SK-N-SH (cell line): ENCODE measurements at regions not wholly inside any gene's neighbourhood (a gene's known extent, or its start where the extent isn't known, plus 50 kb on each side); places are given as distances from the start of the nearest gene placed in this dataset.

Experiments
- CTCF ChIA-PET: fragments of 300-600, 350-600 bp; formaldehyde crosslinking; extraction: SDS; loops from one replicate; lab custom pipeline; 2021; lab: Yijun Ruan, JAX
- POLR2A ChIA-PET: fragments of 350-600 bp; sonication (Branson Sonifier 250); formaldehyde crosslinking; extraction: SDS; loops from one replicate; lab custom pipeline; 2020; ENCODE audit warnings: antibody characterized with exemption, inconsistent platforms; lab: Yijun Ruan, JAX
- DNase-seq: peaks from one replicate; pipeline ENCODE4 v3.0.0; 2012
- H2AFZ ChIP-seq: fragments of 200-600 bp; sonication (generic); 2 replicates; pipeline ENCODE4 v1.8.1; 2016; ENCODE audit warnings: antibody characterized with exemption, mild to moderate bottlenecking, low read depth
- H3F3A ChIP-seq: fragments of 200-600 bp; sonication (generic); replicated peaks from 2 replicates; pipeline ENCODE3; 2016; ENCODE audit warnings: antibody characterized with exemption, mild to moderate bottlenecking; ENCODE audit not compliant: insufficient read depth
- H3K27ac ChIP-seq, 2 experiments: fragments of 200-500 bp in 1 of 2; fragments of 200-600 bp in 1 of 2; sonication (Bioruptor generic) in 1 of 2; sonication (generic), shearing (Covaris generic) in 1 of 2; 2 replicates each; pipeline versions ENCODE4 v1.5.1 to v1.6.1; 2014 to 2016; ENCODE audit warnings: low read depth in 2 of 2, inconsistent platforms in 1 of 2, low read length in 1 of 2, mild to moderate bottlenecking in 1 of 2, mixed read lengths in 1 of 2
- H3K27me3 ChIP-seq: fragments of 200-600 bp; sonication (generic), shearing (Covaris generic); 2 replicates; pipeline ENCODE4 v1.6.1; 2016; ENCODE audit warnings: mixed run types; ENCODE audit not compliant: insufficient read depth
- H3K36me3 ChIP-seq, 2 experiments: fragments of 200-500 bp in 1 of 2; fragments of 200-600 bp in 1 of 2; sonication (Bioruptor generic) in 1 of 2; sonication (generic) in 1 of 2; replicated peaks in 1 of 2; 2 replicates each; pipeline versions ENCODE3 to v1.5.1; 2014 to 2016; ENCODE audit warnings: low read length in 1 of 2, mild to moderate bottlenecking in 1 of 2; ENCODE audit not compliant: insufficient read depth in 2 of 2, control insufficient read depth in 1 of 2
- H3K4me1 ChIP-seq, 2 experiments: fragments of 200-500 bp in 1 of 2; fragments of 200-600 bp in 1 of 2; sonication (Bioruptor generic) in 1 of 2; sonication (generic), shearing (Covaris generic) in 1 of 2; 2 replicates each; pipeline versions ENCODE4 v1.5.1 to v1.6.1; 2014 to 2016; ENCODE audit warnings: low read depth in 1 of 2, low read length in 1 of 2, mixed run types in 1 of 2; ENCODE audit not compliant: insufficient read depth in 2 of 2, control insufficient read depth in 1 of 2
- H3K4me2 ChIP-seq: fragments of 200-600 bp; sonication (generic), shearing (Covaris generic); 2 replicates; pipeline ENCODE4 v1.6.1; 2017; ENCODE audit warnings: mixed run types
- H3K4me3 ChIP-seq, 2 experiments: fragments of 200-500 bp in 1 of 2; fragments of 200-600 bp in 1 of 2; sonication (Bioruptor generic) in 1 of 2; sonication (generic), shearing (Covaris generic) in 1 of 2; 2 replicates each; pipeline versions ENCODE4 v1.5.1 to v1.8.1; 2014 to 2016; ENCODE audit warnings: low read depth in 2 of 2, inconsistent platforms in 1 of 2, low read length in 1 of 2, mild to moderate bottlenecking in 1 of 2, mixed read lengths in 1 of 2, moderate library complexity in 1 of 2
- H3K79me2 ChIP-seq: fragments of 200-600 bp; sonication (generic); 2 replicates; pipeline ENCODE4 v1.8.1; 2017; ENCODE audit warnings: mild to moderate bottlenecking; ENCODE audit not compliant: insufficient read depth
- H3K9ac ChIP-seq: fragments of 200-600 bp; sonication (generic); 2 replicates; pipeline ENCODE4 v1.6.1; 2017; ENCODE audit warnings: mixed run types
- H3K9me2 ChIP-seq: fragments of 200-600 bp; sonication (generic); 2 replicates; pipeline ENCODE4 v1.6.1; 2017; ENCODE audit warnings: mixed run types
- H3K9me3 ChIP-seq: fragments of 200-600 bp; sonication (generic); 2 replicates; pipeline ENCODE4 v1.6.1; 2017; ENCODE audit warnings: mixed run types, mild to moderate bottlenecking, moderate library complexity
- H4K20me1 ChIP-seq: fragments of 200-600 bp; sonication (generic); 2 replicates; pipeline ENCODE4 v1.6.1; 2017; ENCODE audit warnings: mild to moderate bottlenecking, mixed run types; ENCODE audit not compliant: insufficient read depth
- EP300 ChIP-seq, 2 experiments: IDR thresholded peaks; 2 replicates each; pipeline versions ENCODE4 v1.4.0 to v1.6.1; 2012; ENCODE audit warnings: borderline replicate concordance in 1 of 2, low read depth in 1 of 2, low read length in 1 of 2
- FOSL2 ChIP-seq: IDR thresholded peaks from 2 replicates; pipeline ENCODE4 v1.4.0; 2012; ENCODE audit warnings: low read depth, mild to moderate bottlenecking, moderate library complexity, borderline replicate concordance
- FOXJ3 ChIP-seq: sonication (generic); formaldehyde crosslinking; IDR thresholded peaks from 2 replicates; pipeline ENCODE4 v1.5.1; 2020; ENCODE audit warnings: mild to moderate bottlenecking, missing genetic modification reagents
- MEF2A ChIP-seq: IDR thresholded peaks from 2 replicates; pipeline ENCODE4 v1.4.0; 2012; ENCODE audit warnings: low read depth, borderline replicate concordance
- MXI1 ChIP-seq: IDR thresholded peaks from 2 replicates; pipeline ENCODE4 v1.6.1; 2012; ENCODE audit warnings: mild to moderate bottlenecking, low read depth, low read length, improper control_type of control experiment
- NRF1 ChIP-seq: IDR thresholded peaks from 2 replicates; pipeline ENCODE4 v1.6.1; 2012; ENCODE audit warnings: low read depth, mild to moderate bottlenecking, low read length
- POLR2AphosphoS5 ChIP-seq: IDR thresholded peaks from 2 replicates; pipeline ENCODE4 v1.6.1; 2012; ENCODE audit warnings: low read depth, low read length
- RAD21 ChIP-seq: IDR thresholded peaks from 2 replicates; pipeline ENCODE4 v1.6.1; 2012; ENCODE audit warnings: mild to moderate bottlenecking, low read length
- SIN3A ChIP-seq: IDR thresholded peaks from 2 replicates; pipeline ENCODE4 v1.6.1; 2012; ENCODE audit warnings: low read depth, mild to moderate bottlenecking, low read length, moderate library complexity, borderline replicate concordance
- SMC3 ChIP-seq: IDR thresholded peaks from 2 replicates; pipeline ENCODE4 v1.6.1; 2012; ENCODE audit warnings: low read depth, low read length, improper control_type of control experiment
- TAF1 ChIP-seq: IDR thresholded peaks from 2 replicates; pipeline ENCODE4 v1.6.1; 2012; ENCODE audit warnings: low read depth, mild to moderate bottlenecking, low read length, moderate library complexity, borderline replicate concordance
- TCF12 ChIP-seq: IDR thresholded peaks from 2 replicates; pipeline ENCODE4 v1.4.0; 2012
- TEAD4 ChIP-seq: IDR thresholded peaks from 2 replicates; pipeline ENCODE4 v1.4.0; 2012; ENCODE audit warnings: mild to moderate bottlenecking, borderline replicate concordance; ENCODE audit not compliant: insufficient read depth
- WGBS: methylation state at CpG from one replicate; pipeline ENCODE4 v1.1.6; 2017; ENCODE audit warnings: low lambda C conversion rate; 5-methylcytosine and 5-hydroxymethylcytosine counted together
- TF ChIP-seq, protein P1 (sequence below): fragments of 150-350 bp; IDR thresholded peaks from 2 replicates; pipeline ENCODE4 v1.6.1; 2016; ENCODE audit warnings: mild to moderate bottlenecking, low read depth, low read length
- TF ChIP-seq, protein P2 (sequence below): IDR thresholded peaks from 2 replicates; pipeline ENCODE4 v1.4.0; 2012; ENCODE audit warnings: low read depth
- TF ChIP-seq, protein P3 (sequence below): IDR thresholded peaks from 2 replicates; pipeline ENCODE4 v1.6.1; 2012; ENCODE audit warnings: mild to moderate bottlenecking, low read depth, low read length, moderate library complexity

DNA sequence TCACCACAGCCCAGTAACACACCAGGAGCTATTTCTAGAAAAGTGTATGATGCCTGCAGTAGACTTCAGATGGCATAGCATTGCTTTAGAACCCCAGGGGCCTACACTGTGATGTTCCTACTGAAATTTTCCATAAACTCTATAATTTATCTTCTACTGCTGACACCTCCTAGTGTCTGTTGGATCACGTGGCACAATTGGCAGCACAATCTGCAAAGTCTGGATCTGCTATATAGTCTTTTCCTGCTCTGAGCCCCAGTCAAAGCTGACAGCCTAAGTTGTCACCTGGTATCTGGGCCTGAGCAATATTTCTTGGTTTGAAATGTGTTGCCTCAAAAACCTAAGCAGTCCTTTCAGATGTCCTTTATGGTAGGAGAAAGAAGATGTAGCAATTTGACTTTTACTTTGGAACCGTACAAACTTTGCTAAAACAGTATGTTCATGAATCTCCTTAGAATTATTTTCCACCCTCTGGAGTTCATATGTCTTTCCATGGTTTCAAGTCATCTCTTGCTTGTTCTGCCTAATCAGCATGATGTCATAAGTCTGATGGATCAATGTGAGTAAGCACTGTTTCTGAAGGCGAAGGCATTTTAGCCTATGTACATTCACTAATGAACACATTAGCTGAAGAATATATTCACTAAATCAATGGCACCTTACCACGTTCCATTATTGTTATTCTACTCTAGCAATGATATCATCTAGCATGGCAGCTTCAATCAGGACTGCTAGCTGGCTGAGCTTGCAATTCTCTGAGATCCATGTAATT is 536.5 kb upstream of the NBEA start:
- Histone ChIP-seq H4K20me1 (no peaks in the 10 kb centered on the region), H3K27me3 (no peaks in the 10 kb centered on the region), H3K9ac (no peak overlapping the region), H3K4me2 (no peak overlapping the region), H2AFZ (no peak overlapping the region), H3F3A (no peaks in the 10 kb centered on the region), H3K9me2 (no peaks in the 10 kb centered on the region; the same call in none of the 2 replicates), H3K4me3 (no peak overlapping the region), H3K9me3 (0 out of 2 replicates have a peak, but pooled peaks cover 5% of the 10 kb centered on the region), H3K4me1 (no peaks in the 10 kb centered on the region; a peak in 1 of 4 replicates), H3K27ac (no peak overlapping the region), H3K36me3 (no peaks in the 10 kb centered on the region), H3K79me2 (no peaks in the 10 kb centered on the region)
- ChIA-PET POLR2A (no interaction called here), CTCF (interaction anchor here (1.3 kb wide), 1 partner anchor 11 kb away, joined by 4 read pairs; no protein-coding TSS in a partner anchor)
- TF ChIP-seq TAF1 (no peak), TCF12 (no peak), SMC3 (no peak), NRF1 (no peak), MXI1 (no peak)
- TF ChIP-seq, protein P1, sequence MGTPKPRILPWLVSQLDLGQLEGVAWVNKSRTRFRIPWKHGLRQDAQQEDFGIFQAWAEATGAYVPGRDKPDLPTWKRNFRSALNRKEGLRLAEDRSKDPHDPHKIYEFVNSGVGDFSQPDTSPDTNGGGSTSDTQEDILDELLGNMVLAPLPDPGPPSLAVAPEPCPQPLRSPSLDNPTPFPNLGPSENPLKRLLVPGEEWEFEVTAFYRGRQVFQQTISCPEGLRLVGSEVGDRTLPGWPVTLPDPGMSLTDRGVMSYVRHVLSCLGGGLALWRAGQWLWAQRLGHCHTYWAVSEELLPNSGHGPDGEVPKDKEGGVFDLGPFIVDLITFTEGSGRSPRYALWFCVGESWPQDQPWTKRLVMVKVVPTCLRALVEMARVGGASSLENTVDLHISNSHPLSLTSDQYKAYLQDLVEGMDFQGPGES = no peak
- WGBS = 84% methylated on average over 4 of the region's 4 CpGs
- no peak for DNase-seq

DNA sequence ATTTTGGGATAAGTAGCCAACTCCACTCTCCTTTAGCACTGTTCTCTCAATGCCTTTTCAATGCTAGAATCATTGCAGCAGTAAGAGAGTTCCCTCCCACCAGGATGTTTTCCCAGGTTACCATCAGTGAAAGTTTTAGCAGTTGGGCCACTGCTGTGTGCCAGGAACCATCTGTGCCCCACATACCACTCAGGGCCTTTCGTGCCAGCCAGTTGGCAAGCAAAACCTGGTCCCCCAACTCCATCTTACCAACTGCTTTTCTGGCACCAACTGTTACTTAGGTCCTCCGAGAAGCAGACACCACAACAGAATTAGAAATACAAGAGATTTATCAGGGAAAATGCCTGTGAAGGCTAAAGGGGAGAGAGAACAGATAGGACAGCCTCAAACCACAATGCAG is 533.4 kb upstream of the NBEA start:
- no peaks in the 10 kb centered on the region for H3K36me3 ChIP-seq
- no peak overlapping the region for H3K27ac ChIP-seq
- H3K27me3 ChIP-seq = no peaks in the 10 kb centered on the region
- DNase-seq = no peak
- POLR2A ChIA-PET = no interaction called here
- TF ChIP-seq FOSL2 (no peak), POLR2AphosphoS5 (no peak), EP300 (IDR thresholded peaks at IDR 0.05; ENCODE audit: borderline replicate concordance in 1 of 2, low read depth in 1 of 2, low read length in 1 of 2) (no peak), SIN3A (no peak), FOXJ3 (CRISPR knock-in tag) (no peak), MEF2A (no peak), NRF1 (no peak), TEAD4 (no peak), RAD21 (no peak), TAF1 (no peak)
- TF ChIP-seq, protein P2, sequence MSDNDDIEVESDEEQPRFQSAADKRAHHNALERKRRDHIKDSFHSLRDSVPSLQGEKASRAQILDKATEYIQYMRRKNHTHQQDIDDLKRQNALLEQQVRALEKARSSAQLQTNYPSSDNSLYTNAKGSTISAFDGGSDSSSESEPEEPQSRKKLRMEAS = no peak
- TF ChIP-seq, protein P3, sequence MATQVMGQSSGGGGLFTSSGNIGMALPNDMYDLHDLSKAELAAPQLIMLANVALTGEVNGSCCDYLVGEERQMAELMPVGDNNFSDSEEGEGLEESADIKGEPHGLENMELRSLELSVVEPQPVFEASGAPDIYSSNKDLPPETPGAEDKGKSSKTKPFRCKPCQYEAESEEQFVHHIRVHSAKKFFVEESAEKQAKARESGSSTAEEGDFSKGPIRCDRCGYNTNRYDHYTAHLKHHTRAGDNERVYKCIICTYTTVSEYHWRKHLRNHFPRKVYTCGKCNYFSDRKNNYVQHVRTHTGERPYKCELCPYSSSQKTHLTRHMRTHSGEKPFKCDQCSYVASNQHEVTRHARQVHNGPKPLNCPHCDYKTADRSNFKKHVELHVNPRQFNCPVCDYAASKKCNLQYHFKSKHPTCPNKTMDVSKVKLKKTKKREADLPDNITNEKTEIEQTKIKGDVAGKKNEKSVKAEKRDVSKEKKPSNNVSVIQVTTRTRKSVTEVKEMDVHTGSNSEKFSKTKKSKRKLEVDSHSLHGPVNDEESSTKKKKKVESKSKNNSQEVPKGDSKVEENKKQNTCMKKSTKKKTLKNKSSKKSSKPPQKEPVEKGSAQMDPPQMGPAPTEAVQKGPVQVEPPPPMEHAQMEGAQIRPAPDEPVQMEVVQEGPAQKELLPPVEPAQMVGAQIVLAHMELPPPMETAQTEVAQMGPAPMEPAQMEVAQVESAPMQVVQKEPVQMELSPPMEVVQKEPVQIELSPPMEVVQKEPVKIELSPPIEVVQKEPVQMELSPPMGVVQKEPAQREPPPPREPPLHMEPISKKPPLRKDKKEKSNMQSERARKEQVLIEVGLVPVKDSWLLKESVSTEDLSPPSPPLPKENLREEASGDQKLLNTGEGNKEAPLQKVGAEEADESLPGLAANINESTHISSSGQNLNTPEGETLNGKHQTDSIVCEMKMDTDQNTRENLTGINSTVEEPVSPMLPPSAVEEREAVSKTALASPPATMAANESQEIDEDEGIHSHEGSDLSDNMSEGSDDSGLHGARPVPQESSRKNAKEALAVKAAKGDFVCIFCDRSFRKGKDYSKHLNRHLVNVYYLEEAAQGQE = no peak
- no peaks in the 10 kb centered on the region for H3K9me3 ChIP-seq
- H3F3A ChIP-seq = peaks cover 10% of the 10 kb centered on the region
- no peak overlapping the region for H3K4me3 ChIP-seq
- no peaks in the 10 kb centered on the region for H3K79me2 ChIP-seq
- peaks cover 11 to 16% of the 10 kb centered on the region in 2 experiments for H3K4me1 ChIP-seq
- H2AFZ ChIP-seq = no peak overlapping the region
- no peak overlapping the region for H3K9ac ChIP-seq
- no peaks in the 10 kb centered on the region; the same call in 1 of the 2 replicates for H3K9me2 ChIP-seq
- WGBS = 88% methylated on average over 2 of the region's 2 CpGs
- no peak overlapping the region for H3K4me2 ChIP-seq
- CTCF ChIA-PET = interaction anchor here (1.1 kb wide), 1 partner anchor 20 kb away, joined by 3 read pairs; no protein-coding TSS in a partner anchor
- no peaks in the 10 kb centered on the region for H4K20me1 ChIP-seq
